ENCODE measurements at regions not wholly inside any gene's neighbourhood (a gene's known extent, or its start where the extent isn't known, plus 50 kb on each side); places are given as distances from the start of the nearest gene placed in this dataset.
A peak's percentile ranks its signal among the peaks of the same experiment; 100 is the strongest.

GRCh38 chr1:24996456-24996855 lies 66.4 kb upstream of the RUNX3 start:
- intact Hi-C loops (cut with micrococcal nuclease) (no loop called here), in situ Hi-C loops (cut with MboI; ENCODE audit: low sequenced_read_pairs) (no loop called here)
- H2BK5ac ChIP-seq (ENCODE audit: low read depth, low read length, poor library complexity, severe bottlenecking), result no peak overlapping the region

More at GRCh38 chr1:24996456-24996855, 66.4 kb upstream of the RUNX3 start:
- Histone ChIP-seq H4K5ac (ENCODE audit: low read depth, low read length) (no peak overlapping the region), H3K36me3 (ENCODE audit: control insufficient read depth, insufficient read depth, low read length) (no peaks in the 10 kb centered on the region), H3K18ac (ENCODE audit: low read depth, low read length) (no peak overlapping the region), H3K27ac (ENCODE audit: insufficient read depth, low read length) (no peak overlapping the region), H3K56ac (ENCODE audit: extremely low read depth, insufficient read depth, low read length) (no peak overlapping the region), H3K9me3 (ENCODE audit: control insufficient read depth, insufficient read depth, low read length) (peaks cover 7% of the 10 kb centered on the region), H3K9ac (ENCODE audit: low read depth, low read length) (no peak overlapping the region), H3K4me2 (ENCODE audit: low read depth, low read length) (no peak overlapping the region), H3K4me3 (ENCODE audit: insufficient read depth, low read depth, low read length) (no peak overlapping the region), H3K4ac (ENCODE audit: low read depth, low read length) (no peak overlapping the region), H3K9me1 (ENCODE audit: insufficient read depth, low read length) (no peaks in the 10 kb centered on the region; the same call in 1 of the 2 replicates), H3K4me1 (ENCODE audit: control insufficient read depth, insufficient read depth, low read length) (no peaks in the 10 kb centered on the region), H4K91ac (ENCODE audit: insufficient read depth, low read depth, low read length) (no peak overlapping the region), H4K8ac (ENCODE audit: low read depth in 2 of 2, low read length in 2 of 2) (no peak overlapping the region), H4K20me1 (ENCODE audit: insufficient read depth, low read length) (no peaks in the 10 kb centered on the region), H2AK9ac (replicated peaks; ENCODE audit: low read depth, low read length, poor library complexity) (no peak overlapping the region), H2AK5ac (ENCODE audit: low read depth, low read length) (no peak overlapping the region), H2BK20ac (ENCODE audit: low read depth, low read length) (no peak overlapping the region), H3K79me1 (ENCODE audit: low read depth in 1 of 2, low read length in 2 of 2) (no peaks in the 10 kb centered on the region), H3K27me3 (ENCODE audit: control insufficient read depth, insufficient read depth, low read length) (peaks cover 28% of the 10 kb centered on the region), H2BK15ac (ENCODE audit: low read depth, low read length) (no peak overlapping the region), H2AFZ (replicated peaks; ENCODE audit: low read length, poor library complexity) (peak overlapping the region; percentile 19), H3K14ac (replicated peaks; ENCODE audit: low read depth, low read length) (no peak overlapping the region), H2BK120ac (ENCODE audit: low read depth, low read length) (no peak overlapping the region), H3K23ac (ENCODE audit: low read depth, low read length) (no peak overlapping the region)
- BruUV-seq (replicated peaks), result no TSS peak
- no peak for ATAC-seq (ENCODE audit: low read depth)
- no peak for DNase-seq
- ChIA-PET POLR2A (ENCODE audit: unreplicated experiment) (no interaction called here), CTCF (no interaction called here)
- TF ChIP-seq BHLHE40 (IDR thresholded peaks at IDR 0.05; ENCODE audit: low read depth, low read length), result no peak
- TF ChIP-seq MAFK (IDR thresholded peaks at IDR 0.05; ENCODE audit: low read depth, low read length), result no peak
- no peak for TF ChIP-seq FOS (IDR thresholded peaks at IDR 0.05; ENCODE audit: low read depth, low read length)
- no peak for TF ChIP-seq MAZ (IDR thresholded peaks at IDR 0.05; ENCODE audit: borderline replicate concordance, low read depth, low read length)
- no peak for TF ChIP-seq CEBPB (IDR thresholded peaks at IDR 0.05; ENCODE audit: low read depth, low read length)
- TF ChIP-seq CTCF (conservative IDR thresholded peaks at IDR 0.05; ENCODE audit: low read depth, low read length), result no peak
- TF ChIP-seq RAD21 (IDR thresholded peaks at IDR 0.05; ENCODE audit: low read length), result no peak
- TF ChIP-seq CHD1 (IDR thresholded peaks at IDR 0.05; ENCODE audit: low read depth, low read length), result no peak
- no peak for TF ChIP-seq NFE2L2 (IDR thresholded peaks at IDR 0.05; ENCODE audit: low read depth, low read length)
- TF ChIP-seq POLR2A (IDR thresholded peaks at IDR 0.05; ENCODE audit: low read depth, low read length), result no peak
- no peak for TF ChIP-seq MXI1 (IDR thresholded peaks at IDR 0.05; ENCODE audit: borderline replicate concordance, low read depth, low read length)
- no peak for TF ChIP-seq USF2 (IDR thresholded peaks at IDR 0.05; ENCODE audit: low read depth, low read length)
- TF ChIP-seq ELK1 (IDR thresholded peaks at IDR 0.05; ENCODE audit: borderline replicate concordance, low read depth, low read length), result no peak
- TF ChIP-seq RFX5 (IDR thresholded peaks at IDR 0.05; ENCODE audit: low read depth, low read length), result no peak
- no peak for TF ChIP-seq RCOR1 (IDR thresholded peaks at IDR 0.05; ENCODE audit: insufficient replicate concordance, low read length)
- no peak for TF ChIP-seq SMC3 (IDR thresholded peaks at IDR 0.05; ENCODE audit: low read depth, low read length)
- dilution Hi-C loops (cut with HindIII; ENCODE audit: low sequenced_read_pairs, unreplicated experiment), result no loop called here
- 14% methylated on average over 1 of the region's 5 CpGs; no CpG with 5 or more reads in 1 of the 2 experiments for WGBS, 2 experiments (ENCODE audit: extremely low coverage in 2 of 2, insufficient read length in 1 of 2)

Data from IMR-90 (cell line).